ENCODE measurements at regions not wholly inside any gene's neighbourhood (a gene's known extent, or its start where the extent isn't known, plus 50 kb on each side); places are given as distances from the start of the nearest gene placed in this dataset.

DNA sequence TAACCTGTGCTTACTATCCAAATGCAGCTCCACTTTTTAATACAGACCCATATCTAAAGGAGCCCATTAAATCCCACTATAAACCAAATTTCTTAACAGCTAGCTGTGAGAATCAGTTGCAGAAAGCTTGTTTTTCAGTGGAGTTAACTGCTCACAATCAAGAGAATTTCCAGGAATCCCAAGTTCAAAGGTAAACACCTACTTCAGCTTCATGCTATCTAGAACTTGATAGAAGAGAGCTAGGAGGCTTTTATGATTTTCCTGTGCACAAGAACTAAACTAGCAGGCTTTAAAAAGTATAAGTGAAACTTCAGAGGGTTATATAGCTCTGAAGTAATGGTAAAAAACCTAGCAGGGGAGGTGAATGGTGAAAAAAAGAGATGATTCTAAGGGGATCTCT, 96.2 kb upstream of the PABPC4L start:
- TF ChIP-seq, protein P1, sequence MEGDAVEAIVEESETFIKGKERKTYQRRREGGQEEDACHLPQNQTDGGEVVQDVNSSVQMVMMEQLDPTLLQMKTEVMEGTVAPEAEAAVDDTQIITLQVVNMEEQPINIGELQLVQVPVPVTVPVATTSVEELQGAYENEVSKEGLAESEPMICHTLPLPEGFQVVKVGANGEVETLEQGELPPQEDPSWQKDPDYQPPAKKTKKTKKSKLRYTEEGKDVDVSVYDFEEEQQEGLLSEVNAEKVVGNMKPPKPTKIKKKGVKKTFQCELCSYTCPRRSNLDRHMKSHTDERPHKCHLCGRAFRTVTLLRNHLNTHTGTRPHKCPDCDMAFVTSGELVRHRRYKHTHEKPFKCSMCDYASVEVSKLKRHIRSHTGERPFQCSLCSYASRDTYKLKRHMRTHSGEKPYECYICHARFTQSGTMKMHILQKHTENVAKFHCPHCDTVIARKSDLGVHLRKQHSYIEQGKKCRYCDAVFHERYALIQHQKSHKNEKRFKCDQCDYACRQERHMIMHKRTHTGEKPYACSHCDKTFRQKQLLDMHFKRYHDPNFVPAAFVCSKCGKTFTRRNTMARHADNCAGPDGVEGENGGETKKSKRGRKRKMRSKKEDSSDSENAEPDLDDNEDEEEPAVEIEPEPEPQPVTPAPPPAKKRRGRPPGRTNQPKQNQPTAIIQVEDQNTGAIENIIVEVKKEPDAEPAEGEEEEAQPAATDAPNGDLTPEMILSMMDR (IDR thresholded peaks at IDR 0.05; ENCODE audit: borderline replicate concordance, insufficient read depth, low read depth, low read length), result no peak
- H3K4me3 ChIP-seq (ENCODE audit: low read depth, low read length), result no peak overlapping the region

DNA sequence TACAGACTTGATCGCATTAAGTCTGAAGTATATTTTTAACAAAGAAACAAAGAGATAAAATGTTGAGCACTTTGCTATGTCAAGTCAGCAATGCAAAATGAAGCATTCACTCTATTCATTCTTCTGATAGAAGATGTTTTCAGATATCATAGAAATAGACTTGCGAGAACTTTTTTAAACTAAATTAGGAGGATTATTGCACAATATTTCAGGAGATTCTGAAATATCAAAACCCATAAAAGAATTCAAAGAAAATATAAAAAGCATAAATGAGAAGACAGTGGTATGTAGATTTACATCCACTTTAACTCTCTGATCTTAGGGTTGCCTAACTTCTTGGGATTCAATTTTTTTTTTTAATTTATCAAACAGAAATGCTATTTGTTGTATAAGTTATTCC, 81.1 kb upstream of the PABPC4L start:
- H3K4me3 ChIP-seq (ENCODE audit: low read depth, low read length), result no peak overlapping the region
- TF ChIP-seq, protein P1 (IDR thresholded peaks at IDR 0.05; ENCODE audit: borderline replicate concordance, insufficient read depth, low read depth, low read length), result no peak

DNA sequence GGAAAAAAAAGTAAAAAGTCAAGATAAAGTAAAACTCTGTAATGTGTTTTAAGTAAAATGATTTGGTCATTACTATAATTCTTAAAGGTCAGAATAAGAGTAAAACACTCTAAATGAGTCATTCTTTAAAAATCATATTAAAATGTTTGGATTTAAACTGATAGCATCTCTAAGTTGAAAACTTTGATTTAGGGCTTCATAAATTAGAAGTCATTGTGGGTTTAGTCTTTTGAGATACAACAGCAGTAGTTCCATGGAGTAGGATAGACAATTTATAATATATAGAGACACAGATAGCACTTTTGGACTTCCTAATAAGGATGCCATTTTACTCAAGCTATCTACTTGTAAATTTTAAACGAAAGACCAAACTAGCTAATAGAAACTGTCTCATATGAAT, 77.1 kb upstream of the PABPC4L start:
- TF ChIP-seq, protein P1 (IDR thresholded peaks at IDR 0.05; ENCODE audit: borderline replicate concordance, insufficient read depth, low read depth, low read length), result no peak
- no peak overlapping the region for H3K4me3 ChIP-seq (ENCODE audit: low read depth, low read length)

DNA sequence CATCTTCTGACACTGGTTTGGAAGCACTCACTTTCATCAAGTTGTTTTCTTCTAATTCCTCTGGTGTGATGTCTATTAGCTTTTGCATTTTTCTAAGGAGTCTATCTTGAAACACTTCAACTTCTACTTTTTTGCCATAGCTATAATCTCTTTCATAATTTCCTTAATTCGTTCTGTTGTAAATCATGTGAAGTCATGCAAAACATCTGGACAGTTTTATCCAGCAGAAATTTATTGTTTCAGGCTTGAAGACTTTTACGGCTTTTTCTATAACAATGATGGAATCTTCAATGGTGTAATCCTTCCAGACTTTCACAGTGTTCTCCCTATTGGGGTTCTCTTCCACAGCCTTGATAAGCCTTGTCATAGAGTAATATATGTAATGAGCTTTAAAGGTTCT, 74.9 kb upstream of the PABPC4L start:
- no peak overlapping the region for H3K4me3 ChIP-seq (ENCODE audit: low read depth, low read length)
- TF ChIP-seq, protein P1 (IDR thresholded peaks at IDR 0.05; ENCODE audit: borderline replicate concordance, insufficient read depth, low read depth, low read length), result no peak

DNA sequence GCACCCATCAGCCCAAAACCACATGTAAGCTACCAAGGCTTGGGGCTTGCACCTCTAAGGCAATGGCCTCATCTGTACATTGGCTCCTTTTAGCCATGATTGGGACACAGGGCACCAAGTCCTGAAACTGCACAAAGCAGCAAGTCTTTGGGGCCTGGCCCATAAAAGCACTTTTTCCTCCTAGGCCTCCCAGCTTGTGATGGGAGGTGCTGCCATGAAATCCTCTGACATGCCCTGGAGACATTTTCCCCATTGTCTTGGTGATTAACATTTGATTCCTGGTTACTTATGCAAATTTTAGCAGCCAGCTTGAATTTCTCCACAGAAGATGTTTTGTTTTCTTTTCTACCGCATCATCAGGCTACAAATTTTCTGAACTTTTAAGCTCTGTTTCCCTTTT, 58.5 kb upstream of the PABPC4L start:
- TF ChIP-seq, protein P1 (IDR thresholded peaks at IDR 0.05; ENCODE audit: borderline replicate concordance, insufficient read depth, low read depth, low read length), result no peak
- no peak overlapping the region for H3K4me3 ChIP-seq (ENCODE audit: low read depth, low read length)

Data from GM12875 (cell line).